ENCODE measurements at regions not wholly inside any gene's neighbourhood (a gene's known extent, or its start where the extent isn't known, plus 50 kb on each side); places are given as distances from the start of the nearest gene placed in this dataset.

GRCh38 chr15:36390491-36390890 is 188.9 kb upstream of the CDIN1 start:
- TF ChIP-seq POLR2AphosphoS5 (IDR thresholded peaks at IDR 0.05; ENCODE audit: low read depth, low read length) (no peak), CTCF (IDR thresholded peaks at IDR 0.05 in 2 of 3, conservative IDR thresholded peaks at IDR 0.05 in 1 of 3; ENCODE audit: borderline replicate concordance in 1 of 3, insufficient read depth in 1 of 3, low read depth in 2 of 3, low read length in 2 of 3) (no peak), EGR1 (IDR thresholded peaks at IDR 0.05; ENCODE audit: low read depth) (no peak), MAX (IDR thresholded peaks at IDR 0.05) (no peak), POLR2A (IDR thresholded peaks at IDR 0.05; ENCODE audit: borderline replicate concordance, extremely low read depth, insufficient read depth, insufficient read length) (no peak), YY1 (IDR thresholded peaks at IDR 0.05; ENCODE audit: extremely low read depth, insufficient replicate concordance, low read depth, low read length) (no peak)

Data from HCT116 (cell line).